GM06990 (cell line): ENCODE measurements at regions not wholly inside any gene's neighbourhood (a gene's known extent, or its start where the extent isn't known, plus 50 kb on each side); places are given as distances from the start of the nearest gene placed in this dataset.
"Not testable (repeated sequence)": the region's sequence is repeated elsewhere in the genome, so short reads cannot be mapped to it uniquely, and the experiment has no call there.

Source experiments
- DNase-seq: peaks from one replicate; pipeline ENCODE4 v3.0.0-alpha.2; 2011; ENCODE audit not compliant: insufficient read length; ENCODE audit errors: extremely low read depth
- H3K27me3 ChIP-seq: replicated peaks from 2 replicates; pipeline ENCODE4 v1.6.0; 2011; ENCODE audit warnings: low read length; ENCODE audit not compliant: control insufficient read depth, insufficient read depth
- H3K36me3 ChIP-seq: 2 replicates; pipeline ENCODE4 v1.5.1; 2011; ENCODE audit warnings: low read length; ENCODE audit not compliant: control insufficient read depth, insufficient read depth
- H3K4me3 ChIP-seq: replicated peaks from 2 replicates; pipeline ENCODE4 v1.5.1; 2011; ENCODE audit warnings: low read depth, mild to moderate bottlenecking, control low read depth, low read length
- CTCF ChIP-seq: IDR thresholded peaks from 2 replicates; pipeline ENCODE4 v1.5.1; 2011; ENCODE audit warnings: low read length, control low read depth, mild to moderate bottlenecking, inconsistent platforms; ENCODE audit not compliant: insufficient read depth, poor library complexity, severe bottlenecking

GRCh38 chr7:46607176-46607575 is 686.1 kb upstream of the IGFBP3 start:
- H3K36me3 ChIP-seq = no peaks in the 10 kb centered on the region
- no peaks in the 10 kb centered on the region for H3K27me3 ChIP-seq
- no peak for TF ChIP-seq CTCF
- H3K4me3 ChIP-seq = no peak overlapping the region
- no peak for DNase-seq

- Histone ChIP-seq H3K4me3 (no peak overlapping the region), H3K27me3 (no peaks in the 10 kb centered on the region), H3K36me3 (no peaks in the 10 kb centered on the region)
- no peak for DNase-seq
- TF ChIP-seq CTCF = no peak
These were observed 685.7 kb upstream of the IGFBP3 start for GRCh38 chr7:46606761-46607160.

GRCh38 chr7:46604241-46604661 is 683.2 kb upstream of the IGFBP3 start:
- no peak overlapping the region for H3K4me3 ChIP-seq
- no peaks in the 10 kb centered on the region for H3K27me3 ChIP-seq
- DNase-seq = no peak
- no peaks in the 10 kb centered on the region for H3K36me3 ChIP-seq
- no peak for TF ChIP-seq CTCF

- no peak for DNase-seq
- Histone ChIP-seq H3K27me3 (no peaks in the 10 kb centered on the region), H3K36me3 (no peaks in the 10 kb centered on the region), H3K4me3 (no peak overlapping the region)
- TF ChIP-seq CTCF = no peak
These were observed 682.7 kb upstream of the IGFBP3 start for GRCh38 chr7:46603780-46604179.

- no peaks in the 10 kb centered on the region for H3K36me3 ChIP-seq
- DNase-seq = no peak
- H3K4me3 ChIP-seq = no peak overlapping the region
- no peak for TF ChIP-seq CTCF
- no peaks in the 10 kb centered on the region for H3K27me3 ChIP-seq
These were observed 682.3 kb upstream of the IGFBP3 start for GRCh38 chr7:46603296-46603752.

GRCh38 chr7:46600340-46600739 is 679.3 kb upstream of the IGFBP3 start:
- no peak for DNase-seq
- Histone ChIP-seq H3K27me3 (no peaks in the 10 kb centered on the region), H3K4me3 (no peak overlapping the region), H3K36me3 (no peaks in the 10 kb centered on the region)
- no peak for TF ChIP-seq CTCF

GRCh38 chr7:46594831-46595230 is 673.8 kb upstream of the IGFBP3 start:
- DNase-seq, H3K4me3 ChIP-seq, H3K36me3 ChIP-seq, H3K27me3 ChIP-seq: not testable (repeated sequence)

GRCh38 chr7:46590918-46591905 is 670.1 kb upstream of the IGFBP3 start:
- DNase-seq, H3K4me3 ChIP-seq, H3K36me3 ChIP-seq, H3K27me3 ChIP-seq: not testable (repeated sequence)
